HFF-Myc (cell line): ENCODE measurements at regions not wholly inside any gene's neighbourhood (a gene's known extent, or its start where the extent isn't known, plus 50 kb on each side); places are given as distances from the start of the nearest gene placed in this dataset.

Experiments used
- DNase-seq: peaks from one replicate; pipeline ENCODE4 v3.0.0-alpha.2; 2011; ENCODE audit warnings: low read depth; ENCODE audit errors: extremely low read depth
- H3K4me3 ChIP-seq: replicated peaks from 2 replicates; pipeline ENCODE4 v1.5.1; 2011; ENCODE audit warnings: low read depth, mild to moderate bottlenecking, control low read depth, low read length
- CTCF ChIP-seq: IDR thresholded peaks from 2 replicates; pipeline ENCODE4 v1.5.1; 2012; ENCODE audit warnings: mild to moderate bottlenecking, low read depth, low read length, control low read depth; ENCODE audit errors: missing control alignments

- H3K4me3 ChIP-seq = no peak overlapping the region
- TF ChIP-seq CTCF = no peak
- DNase-seq = no peak
Observed at GRCh38 chr10:63710703-63711102, 189.5 kb downstream of the REEP3 start.

- DNase-seq = no peak
- H3K4me3 ChIP-seq = no peak overlapping the region
- TF ChIP-seq CTCF = no peak
Observed at GRCh38 chr10:63711361-63711760, 190.2 kb downstream of the REEP3 start.

- peak; percentile 96 for DNase-seq
- no peak overlapping the region for H3K4me3 ChIP-seq
- TF ChIP-seq CTCF = no peak
Observed at GRCh38 chr10:63711867-63712716, 190.9 kb downstream of the REEP3 start.

GRCh38 chr10:63712717-63713115, 191.5 kb downstream of the REEP3 start:
- H3K4me3 ChIP-seq = no peak overlapping the region
- no peak for DNase-seq
- no peak for TF ChIP-seq CTCF

- DNase-seq = no peak
- no peak for TF ChIP-seq CTCF
- no peak overlapping the region for H3K4me3 ChIP-seq
Observed at GRCh38 chr10:63713191-63714144, 192.3 kb downstream of the REEP3 start.

- no peak for TF ChIP-seq CTCF
- no peak for DNase-seq
- no peak overlapping the region for H3K4me3 ChIP-seq
Observed at GRCh38 chr10:63716016-63716580, 194.9 kb downstream of the REEP3 start.
